ENCODE measurements at regions not wholly inside any gene's neighbourhood (a gene's known extent, or its start where the extent isn't known, plus 50 kb on each side); places are given as distances from the start of the nearest gene placed in this dataset.

- H3K4me3 ChIP-seq, result no peak overlapping the region
- peaks cover 0 to 7% (median 0%) of the 10 kb centered on the region in 8 donors for H3K9me3 ChIP-seq
- no peaks in the 10 kb centered on the region for H3K36me3 ChIP-seq
- TF ChIP-seq POLR2A (IDR thresholded peaks at IDR 0.05), result no peak
- no peak for TF ChIP-seq CTCF (IDR thresholded peaks at IDR 0.05 in 8 of 11, conservative IDR thresholded peaks at IDR 0.05 in 3 of 11)
- TF ChIP-seq POLR2AphosphoS5 (IDR thresholded peaks at IDR 0.05), result no peak
- peaks cover 0 to 12% (median 7%) of the 10 kb centered on the region in 6 donors for H3K4me1 ChIP-seq
- no peak for DNase-seq
- H3K27ac ChIP-seq, result no peak overlapping the region
- WGBS, 5 donors, result 63 to 96% (median 82%) methylated on average over 3 of the region's 3 CpGs
- peaks cover 0 to 11% (median 0%) of the 10 kb centered on the region in 7 donors for H3K27me3 ChIP-seq (replicated peaks in 1 of 7)
- intact Hi-C loops (cut with DNase I; ENCODE audit: low total_unique reads), result no loop called here
Observed at GRCh38 chr14:66140963-66141362, 345.2 kb upstream of the CCDC196 start.

- no peak for DNase-seq
Observed at GRCh38 chr14:66141733-66142132, 344.4 kb upstream of the CCDC196 start.

GRCh38 chr14:66143387-66144112, 342.6 kb upstream of the CCDC196 start:
- intact Hi-C loops (cut with DNase I; ENCODE audit: low total_unique reads), result no loop called here
- H3K27me3 ChIP-seq (replicated peaks in 1 of 7), result peaks cover 0 to 11% (median 0%) of the 10 kb centered on the region in 7 donors

More at GRCh38 chr14:66141733-66142132, 344.4 kb upstream of the CCDC196 start:
- H3K4me1 ChIP-seq, result peaks cover 0 to 12% (median 7%) of the 10 kb centered on the region in 6 donors
- TF ChIP-seq POLR2AphosphoS5 (IDR thresholded peaks at IDR 0.05), result no peak
- H3K27me3 ChIP-seq (replicated peaks in 1 of 7), result peaks cover 0 to 11% (median 0%) of the 10 kb centered on the region in 7 donors
- 62 to 100% (median 92%) methylated on average over 1 to 2 of the region's 2 CpGs for WGBS, 5 donors
- H3K4me3 ChIP-seq, result no peak overlapping the region
- intact Hi-C loops (cut with DNase I; ENCODE audit: low total_unique reads), result no loop called here
- no peaks in the 10 kb centered on the region for H3K36me3 ChIP-seq
- peaks cover 0 to 7% (median 0%) of the 10 kb centered on the region in 8 donors for H3K9me3 ChIP-seq
- no peak overlapping the region for H3K27ac ChIP-seq

GRCh38 chr14:66152302-66152701, 333.9 kb upstream of the CCDC196 start:
- H3K9me3 ChIP-seq, result peaks cover 0 to 14% (median 7%) of the 10 kb centered on the region in 8 donors
- no peak overlapping the region for H3K4me3 ChIP-seq
- intact Hi-C loops (cut with DNase I; ENCODE audit: low total_unique reads), result no loop called here
- no peak for TF ChIP-seq POLR2A (IDR thresholded peaks at IDR 0.05)
- TF ChIP-seq POLR2AphosphoS5 (IDR thresholded peaks at IDR 0.05), result no peak
- TF ChIP-seq CTCF (IDR thresholded peaks at IDR 0.05 in 8 of 11, conservative IDR thresholded peaks at IDR 0.05 in 3 of 11), result no peak
- no peaks in the 10 kb centered on the region for H3K36me3 ChIP-seq
- H3K27me3 ChIP-seq (replicated peaks in 1 of 7), result no peaks in the 10 kb centered on the region
- no peaks in the 10 kb centered on the region for H3K4me1 ChIP-seq
- no peak for DNase-seq
- no peak overlapping the region for H3K27ac ChIP-seq

More at GRCh38 chr14:66143387-66144112, 342.6 kb upstream of the CCDC196 start:
- no peak for TF ChIP-seq POLR2A (IDR thresholded peaks at IDR 0.05)
- no peak for TF ChIP-seq CTCF (IDR thresholded peaks at IDR 0.05 in 8 of 11, conservative IDR thresholded peaks at IDR 0.05 in 3 of 11)
- no peak for TF ChIP-seq POLR2AphosphoS5 (IDR thresholded peaks at IDR 0.05)
- H3K4me1 ChIP-seq, result peaks cover 0 to 12% (median 7%) of the 10 kb centered on the region in 6 donors
- no peak overlapping the region for H3K4me3 ChIP-seq
- DNase-seq, result no peak
- no peak overlapping the region for H3K27ac ChIP-seq
- H3K9me3 ChIP-seq, result peaks cover 0 to 13% (median 1%) of the 10 kb centered on the region in 8 donors
- WGBS, 5 donors, result 73 to 81% (median 75%) methylated on average over 2 to 6 of the region's 6 CpGs
- no peaks in the 10 kb centered on the region for H3K36me3 ChIP-seq
